Stimulated activated naive CD8-positive, alpha-beta T cell treated with anti-CD3 and anti-CD28 coated beads, Interleukin-15, amount 100 ng/mL, for 72 hours (primary cell): ENCODE measurements at regions not wholly inside any gene's neighbourhood (a gene's known extent, or its start where the extent isn't known, plus 50 kb on each side); places are given as distances from the start of the nearest gene placed in this dataset.
"Not testable (repeated sequence)": the region's sequence is repeated elsewhere in the genome, so short reads cannot be mapped to it uniquely, and the experiment has no call there.

Source experiments
- ATAC-seq: fragments of 150-1000 bp; cut with Tn5 transposase; 2 replicates; pipeline ENCODE4 v1.10.0; 2021; ENCODE audit warnings: mild to moderate bottlenecking, moderate library complexity
- DNase-seq, 2 donors: peaks; one replicate each; pipeline ENCODE4 v3.0.0; 2021 to 2022
- H3K27ac Mint-ChIP-seq, 2 donors: one replicate each; pipeline ENCODE4 v1.8.0; 2022; ENCODE audit warnings: mild to moderate bottlenecking in 2 of 2, mixed read lengths in 2 of 2, moderate library complexity in 2 of 2
- H3K27me3 Mint-ChIP-seq: one replicate; pipeline ENCODE4 v1.8.0; 2022; ENCODE audit warnings: mixed read lengths
- H3K4me1 Mint-ChIP-seq: one replicate; pipeline ENCODE4 v1.8.0; 2022; ENCODE audit warnings: mild to moderate bottlenecking, mixed read lengths
- H3K4me3 Mint-ChIP-seq, 2 donors: one replicate each; pipeline ENCODE4 v1.8.0; 2022; ENCODE audit warnings: mild to moderate bottlenecking in 2 of 2, mixed read lengths in 2 of 2, moderate library complexity in 1 of 2
- H3K9me3 Mint-ChIP-seq, 2 donors: one replicate each; pipeline ENCODE4 v1.8.0; 2022; ENCODE audit warnings: mixed read lengths in 2 of 2

GRCh38 chr12:124070394-124071074 is 97.5 kb downstream of the ZNF664 start:
- not testable (repeated sequence) for ATAC-seq, H3K27me3 Mint-ChIP-seq, DNase-seq, H3K4me3 Mint-ChIP-seq, H3K9me3 Mint-ChIP-seq, H3K27ac Mint-ChIP-seq
- peaks cover 11% of the 10 kb centered on the region for H3K4me1 Mint-ChIP-seq

DNA sequence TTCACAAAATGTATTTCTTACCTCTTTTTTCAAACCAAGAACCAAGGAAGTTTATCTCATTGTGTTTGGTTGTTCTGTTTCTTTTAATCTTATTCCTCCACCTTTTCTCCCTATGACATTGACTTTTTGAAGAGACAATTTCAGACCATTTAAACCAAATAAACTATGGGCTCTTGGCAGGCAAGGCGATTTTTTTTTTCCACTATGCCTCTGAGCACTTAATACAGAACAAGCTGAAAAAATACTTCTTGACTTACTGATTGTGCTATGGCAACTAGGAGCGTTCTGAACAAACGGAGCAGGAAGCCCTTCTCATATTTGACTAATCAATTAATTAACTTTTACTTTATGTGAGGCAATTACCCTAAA is 98.0 kb downstream of the ZNF664 start:
- peaks cover 11% of the 10 kb centered on the region for H3K4me1 Mint-ChIP-seq
- ATAC-seq (no peak), DNase-seq (no peak)
- H3K4me3 Mint-ChIP-seq = no peak overlapping the region
- H3K27me3 Mint-ChIP-seq = no peaks in the 10 kb centered on the region
- H3K27ac Mint-ChIP-seq = no peak overlapping the region
- no peaks in the 10 kb centered on the region for H3K9me3 Mint-ChIP-seq

GRCh38 chr12:124073356-124074035 is 100.5 kb downstream of the ZNF664 start:
- Mint-ChIP-seq H3K4me3 (no peak overlapping the region), H3K4me1 (peaks cover 11% of the 10 kb centered on the region), H3K27ac (peak overlapping the region in 1 of 2 donors; percentile 77), H3K27me3 (no peaks in the 10 kb centered on the region), H3K9me3 (no peaks in the 10 kb centered on the region)
- ATAC-seq = no peak
- DNase-seq = no peak

DNA sequence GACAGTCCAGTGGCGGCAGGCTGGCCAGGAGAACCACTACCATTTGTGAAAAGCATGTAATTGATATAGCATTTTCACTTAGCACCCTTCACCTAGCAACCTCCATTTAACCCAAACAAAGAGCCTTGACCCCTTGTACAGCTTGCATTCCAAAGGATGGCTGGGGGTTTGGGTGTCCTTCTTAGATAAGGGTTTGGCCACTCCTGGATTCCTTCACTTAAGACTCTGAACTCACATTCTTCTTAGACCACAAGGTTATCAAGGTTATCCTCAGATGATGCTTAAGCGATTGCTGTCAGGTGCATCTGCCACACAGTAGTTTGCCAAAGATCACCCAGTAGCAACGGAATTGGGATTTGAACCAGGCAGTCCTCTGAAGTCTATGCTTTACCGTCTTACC is 102.8 kb downstream of the ZNF664 start:
- Mint-ChIP-seq H3K27me3 (no peaks in the 10 kb centered on the region), H3K27ac (no peak overlapping the region), H3K4me3 (no peak overlapping the region), H3K9me3 (no peaks in the 10 kb centered on the region), H3K4me1 (peaks cover 11% of the 10 kb centered on the region)
- DNase-seq (no peak), ATAC-seq (no peak)

GRCh38 chr12:124077701-124078100 is 104.7 kb downstream of the ZNF664 start:
- Mint-ChIP-seq H3K27me3 (no peaks in the 10 kb centered on the region), H3K4me3 (no peak overlapping the region), H3K4me1 (peaks cover 10% of the 10 kb centered on the region), H3K9me3 (no peaks in the 10 kb centered on the region), H3K27ac (no peak overlapping the region)
- no peak for DNase-seq
- ATAC-seq = no peak

- H3K4me3 Mint-ChIP-seq = no peak overlapping the region
- DNase-seq (no peak), ATAC-seq (no peak)
- H3K9me3 Mint-ChIP-seq = no peaks in the 10 kb centered on the region
- H3K27ac Mint-ChIP-seq = no peak overlapping the region
- H3K4me1 Mint-ChIP-seq = no peaks in the 10 kb centered on the region
- H3K27me3 Mint-ChIP-seq = no peaks in the 10 kb centered on the region
Measured at GRCh38 chr12:124078800-124079199, 105.8 kb downstream of the ZNF664 start.

DNA sequence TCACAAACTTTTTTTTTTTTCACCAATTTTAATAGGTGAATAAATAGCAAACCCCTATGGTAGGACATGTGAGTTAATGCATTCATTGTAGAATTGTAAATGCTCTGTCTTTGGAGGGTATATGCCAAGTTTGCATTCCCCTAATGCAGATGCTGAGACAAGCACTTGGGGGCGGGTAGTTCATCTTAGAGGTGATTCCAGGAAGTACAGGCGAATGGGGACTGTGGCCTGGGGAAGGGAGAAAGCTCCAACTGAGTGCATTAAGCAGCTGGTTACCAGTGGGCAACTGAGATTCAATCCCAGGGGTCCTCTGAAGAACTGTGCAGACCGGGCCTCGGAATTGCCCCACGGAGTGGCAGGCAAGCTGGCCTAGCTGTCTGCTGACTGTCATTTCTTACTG is 107.6 kb downstream of the ZNF664 start:
- H3K4me3 Mint-ChIP-seq = no peak overlapping the region
- no peak overlapping the region for H3K27ac Mint-ChIP-seq
- H3K9me3 Mint-ChIP-seq = no peaks in the 10 kb centered on the region
- no peaks in the 10 kb centered on the region for H3K27me3 Mint-ChIP-seq
- ATAC-seq = no peak
- DNase-seq = no peak
- H3K4me1 Mint-ChIP-seq = no peaks in the 10 kb centered on the region

DNA sequence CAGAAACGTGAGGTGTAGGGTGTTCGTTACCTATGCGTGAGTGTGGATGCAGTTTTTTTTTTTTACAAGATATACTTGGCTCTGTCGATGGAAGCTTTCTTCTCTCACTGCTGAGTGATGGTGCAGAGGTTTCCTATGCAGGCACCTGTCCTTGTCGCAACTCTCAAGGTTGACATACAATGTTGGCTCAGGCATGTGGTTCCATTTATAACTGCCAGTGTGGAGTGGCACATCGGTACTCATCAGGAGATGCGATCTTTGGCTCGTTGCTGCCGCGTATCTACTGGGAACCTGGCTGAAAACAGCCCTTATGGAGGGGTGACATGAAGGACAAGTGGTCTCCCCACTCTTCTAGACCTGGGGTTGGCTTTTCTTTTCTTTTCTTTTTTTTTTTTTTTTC is 109.0 kb downstream of the ZNF664 start:
- H3K4me3 Mint-ChIP-seq = no peak overlapping the region
- no peaks in the 10 kb centered on the region for H3K27me3 Mint-ChIP-seq
- no peak for ATAC-seq

DNA sequence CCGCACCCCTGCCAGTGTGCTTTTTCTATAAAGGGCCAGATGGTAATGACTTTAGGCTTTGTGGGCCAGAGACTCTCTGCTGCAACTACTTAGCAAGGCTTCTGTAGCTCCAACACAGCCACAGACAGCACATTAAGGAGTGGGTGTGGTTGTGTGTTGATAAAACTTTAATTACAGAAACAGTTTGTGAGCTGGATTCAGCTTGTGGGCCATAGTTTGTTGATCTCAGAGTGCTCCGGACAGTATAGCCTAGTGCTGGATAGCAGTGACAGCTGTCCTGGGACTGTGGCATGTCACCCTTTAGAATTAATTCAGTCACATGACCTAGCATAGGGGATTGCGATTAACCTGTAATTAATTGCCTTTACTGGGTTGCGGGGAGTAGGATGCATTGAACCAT is 109.7 kb downstream of the ZNF664 start:
- DNase-seq (no peak), ATAC-seq (no peak)
- Mint-ChIP-seq H3K4me1 (no peaks in the 10 kb centered on the region), H3K4me3 (no peak overlapping the region), H3K27me3 (no peaks in the 10 kb centered on the region), H3K27ac (no peak overlapping the region), H3K9me3 (no peaks in the 10 kb centered on the region)

More for the DNA sequence above, 109.0 kb downstream of the ZNF664 start:
- DNase-seq = no peak
- Mint-ChIP-seq H3K4me1 (no peaks in the 10 kb centered on the region), H3K9me3 (no peaks in the 10 kb centered on the region), H3K27ac (no peak overlapping the region)

GRCh38 chr12:124083708-124084107 is 110.7 kb downstream of the ZNF664 start:
- Mint-ChIP-seq H3K9me3 (no peaks in the 10 kb centered on the region), H3K27me3 (no peaks in the 10 kb centered on the region), H3K27ac (no peak overlapping the region), H3K4me3 (no peak overlapping the region), H3K4me1 (no peaks in the 10 kb centered on the region)
- no peak for ATAC-seq
- no peak for DNase-seq

DNA sequence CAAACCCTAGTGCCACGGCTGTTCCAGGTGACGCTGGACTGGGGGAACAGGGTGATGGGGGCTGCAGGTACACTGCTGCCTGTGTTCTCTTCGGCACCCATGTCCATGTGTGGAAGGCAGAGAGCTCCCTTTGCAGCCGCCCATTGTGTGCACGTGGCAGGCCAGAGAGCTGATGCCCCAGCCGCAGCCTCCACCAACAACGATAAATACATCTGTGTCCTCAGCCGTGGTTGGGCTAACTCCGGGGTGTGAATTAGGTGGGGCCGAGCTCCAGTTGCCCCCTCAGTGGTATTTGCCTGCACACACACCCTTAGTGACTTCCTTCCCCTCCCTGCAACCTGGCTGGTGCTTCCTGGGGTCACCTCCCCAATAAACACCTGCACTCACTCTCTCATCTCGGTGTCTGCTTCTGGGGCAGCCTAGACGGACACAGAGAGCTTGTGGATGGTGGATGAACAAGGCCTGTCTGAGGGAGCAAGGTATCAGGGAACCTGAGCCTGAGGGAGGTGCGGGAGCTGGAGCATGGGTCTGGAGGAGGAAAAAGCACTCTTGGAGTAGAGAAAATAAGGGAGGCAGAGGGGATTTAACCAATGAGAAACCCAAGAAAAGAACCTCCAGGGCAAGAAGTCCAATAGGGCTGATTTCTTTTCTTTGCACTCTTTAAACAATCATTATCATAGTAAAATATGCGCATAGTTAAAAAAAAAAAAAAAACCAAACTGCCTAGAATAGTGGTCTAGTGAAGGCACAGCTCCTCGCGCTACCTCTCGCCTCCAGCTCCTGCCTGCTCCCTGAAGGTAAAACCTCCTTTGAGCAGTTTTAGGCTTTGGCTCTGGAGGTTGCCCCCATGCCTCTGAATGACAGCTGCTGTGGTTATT is 112.6 kb downstream of the ZNF664 start:
- no peaks in the 10 kb centered on the region for H3K9me3 Mint-ChIP-seq
- no peaks in the 10 kb centered on the region for H3K27me3 Mint-ChIP-seq
- DNase-seq = no peak
- ATAC-seq = no peak
- no peak overlapping the region for H3K27ac Mint-ChIP-seq
- H3K4me3 Mint-ChIP-seq = no peak overlapping the region
- H3K4me1 Mint-ChIP-seq = no peaks in the 10 kb centered on the region

DNA sequence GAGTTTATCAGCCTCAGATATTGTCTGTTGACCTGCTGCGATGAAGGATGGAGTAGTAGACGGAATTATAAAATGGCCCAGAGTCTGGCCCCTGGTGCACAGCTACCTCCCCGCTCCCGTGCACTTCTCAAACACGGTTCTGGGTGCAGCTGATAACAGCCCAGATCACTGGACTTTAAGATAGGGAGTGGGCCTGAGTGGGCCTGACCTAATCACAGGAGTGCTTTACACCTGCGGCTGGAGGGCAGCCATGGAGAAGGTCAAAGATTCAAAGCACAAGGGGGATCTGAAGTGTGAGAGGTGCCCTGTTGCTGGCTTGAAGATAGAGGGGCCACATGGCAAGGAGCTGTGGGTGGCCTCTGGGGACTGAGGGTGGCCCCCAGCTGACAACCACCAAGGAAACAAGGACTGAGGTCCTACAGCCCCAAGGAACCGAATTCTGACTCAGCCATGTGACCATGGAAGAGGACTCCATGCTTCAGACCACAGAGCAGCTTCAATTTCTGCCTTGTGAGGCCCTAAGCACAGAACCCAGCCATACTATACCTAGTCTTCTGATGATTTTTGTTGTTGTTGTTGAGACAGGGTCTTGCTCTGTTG is 113.4 kb downstream of the ZNF664 start:
- Mint-ChIP-seq H3K27me3 (no peaks in the 10 kb centered on the region), H3K4me3 (no peak overlapping the region), H3K4me1 (no peaks in the 10 kb centered on the region), H3K9me3 (no peaks in the 10 kb centered on the region), H3K27ac (no peak overlapping the region)
- no peak for DNase-seq
- no peak for ATAC-seq

DNA sequence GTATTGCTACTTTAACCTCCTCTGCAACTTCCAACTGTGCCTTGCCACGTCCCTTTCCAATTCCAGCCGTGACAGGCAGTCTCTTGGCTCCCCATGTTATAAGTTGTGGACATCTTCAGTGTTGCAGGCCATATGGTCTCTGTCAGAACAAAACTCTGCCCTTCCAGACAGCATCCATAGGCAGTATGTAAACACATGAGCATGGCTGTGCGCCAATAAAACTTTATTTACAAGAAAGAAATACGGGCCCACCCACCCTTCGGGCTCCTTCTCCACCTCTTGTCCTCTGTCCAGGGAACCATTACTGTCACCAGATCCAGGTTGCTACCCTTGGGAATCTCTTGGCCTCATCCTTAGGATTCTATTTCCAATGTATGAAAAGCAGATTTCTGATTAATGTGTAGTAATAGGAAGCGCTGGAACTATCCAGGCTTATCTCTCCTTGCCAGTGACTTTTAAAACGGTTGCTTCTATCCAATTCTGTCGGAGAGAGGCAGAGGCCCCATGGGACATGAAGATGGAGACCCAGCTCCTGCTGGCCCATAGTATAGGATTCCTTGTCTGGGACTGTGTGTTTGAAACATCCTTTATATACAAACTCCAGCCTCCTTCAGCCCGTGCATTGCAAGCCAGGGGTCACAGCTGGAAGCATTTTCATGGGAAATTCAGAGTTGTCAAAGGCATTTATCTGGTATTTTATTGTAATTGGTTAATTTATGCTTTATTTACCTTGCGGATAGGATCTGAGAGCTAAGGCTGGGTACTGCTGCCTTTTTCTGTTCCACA is 114.4 kb downstream of the ZNF664 start:
- Mint-ChIP-seq H3K9me3 (no peaks in the 10 kb centered on the region), H3K4me3 (no peak overlapping the region), H3K27ac (peak overlapping the region in 1 of 2 donors; percentile 90), H3K4me1 (no peaks in the 10 kb centered on the region), H3K27me3 (no peaks in the 10 kb centered on the region)
- no peak for DNase-seq
- no peak for ATAC-seq

GRCh38 chr12:124088217-124088907 is 115.3 kb downstream of the ZNF664 start:
- Mint-ChIP-seq H3K27ac (no peak overlapping the region), H3K9me3 (no peaks in the 10 kb centered on the region), H3K4me3 (no peak overlapping the region), H3K27me3 (no peaks in the 10 kb centered on the region), H3K4me1 (no peaks in the 10 kb centered on the region)
- no peak for DNase-seq
- ATAC-seq = no peak
